TTC549 (cell line): ENCODE measurements at regions not wholly inside any gene's neighbourhood (a gene's known extent, or its start where the extent isn't known, plus 50 kb on each side); places are given as distances from the start of the nearest gene placed in this dataset.

Experiments
- FAIRE-seq: peaks from 2 replicates; lab custom pipeline; 2012; peaks lifted over from hg19 to GRCh38; lab: Jason Lieb, UNC

DNA sequence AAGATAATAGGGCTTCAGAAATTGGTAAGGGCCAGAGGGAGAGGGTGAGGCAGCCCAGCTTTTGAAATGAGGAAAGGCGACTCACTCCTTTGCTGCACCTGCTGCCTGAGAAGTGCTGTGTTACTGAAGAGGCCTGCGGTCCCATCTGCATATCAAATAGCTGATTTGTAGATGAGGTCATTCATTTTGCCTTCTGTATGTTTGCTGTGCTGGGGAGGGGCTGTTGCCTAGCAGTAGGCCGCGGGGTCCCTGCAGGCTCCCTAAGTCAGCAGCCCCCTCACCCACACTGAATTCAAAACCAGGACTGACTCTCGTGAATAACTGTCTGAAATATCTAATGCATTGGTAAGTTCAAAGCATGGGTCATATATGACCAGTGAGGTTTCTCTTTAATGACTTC, 377.2 kb downstream of the SOX11 start:
- no peak for FAIRE-seq

GRCh38 chr2:6071519-6071918, 379.3 kb downstream of the SOX11 start:
- no peak for FAIRE-seq

GRCh38 chr2:6072276-6072675, 380.1 kb downstream of the SOX11 start:
- FAIRE-seq: no peak

GRCh38 chr2:6072768-6073167, 380.6 kb downstream of the SOX11 start:
- FAIRE-seq: no peak

- FAIRE-seq: no peak
These were observed 381.3 kb downstream of the SOX11 start for GRCh38 chr2:6073191-6074088.

DNA sequence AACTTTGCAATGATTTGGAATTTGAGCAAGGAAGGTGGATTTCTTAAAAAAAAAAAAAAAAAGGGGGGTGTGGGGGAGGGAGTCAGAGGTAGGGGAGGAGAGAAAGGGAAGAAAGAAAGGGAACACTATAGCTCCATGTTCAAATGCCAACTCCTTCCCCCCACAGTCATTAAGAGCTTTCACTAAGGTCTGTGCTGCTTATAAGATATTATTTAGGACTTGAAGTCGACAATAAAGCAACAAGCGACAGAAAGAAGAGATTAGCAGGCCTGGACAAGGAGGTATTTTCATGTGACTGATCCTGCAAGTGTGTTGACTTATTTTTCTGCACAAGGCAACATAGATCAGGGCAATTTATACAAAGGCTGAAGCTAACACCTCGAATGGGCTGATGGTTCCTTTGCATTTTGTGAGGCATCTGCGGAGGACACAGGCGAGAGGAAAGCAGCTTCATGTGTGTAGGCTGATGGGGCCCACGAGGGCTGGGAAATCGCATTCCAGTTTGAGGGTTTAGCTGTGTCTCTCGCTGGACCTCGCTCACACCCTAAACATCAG, 382.0 kb downstream of the SOX11 start:
- no peak for FAIRE-seq

DNA sequence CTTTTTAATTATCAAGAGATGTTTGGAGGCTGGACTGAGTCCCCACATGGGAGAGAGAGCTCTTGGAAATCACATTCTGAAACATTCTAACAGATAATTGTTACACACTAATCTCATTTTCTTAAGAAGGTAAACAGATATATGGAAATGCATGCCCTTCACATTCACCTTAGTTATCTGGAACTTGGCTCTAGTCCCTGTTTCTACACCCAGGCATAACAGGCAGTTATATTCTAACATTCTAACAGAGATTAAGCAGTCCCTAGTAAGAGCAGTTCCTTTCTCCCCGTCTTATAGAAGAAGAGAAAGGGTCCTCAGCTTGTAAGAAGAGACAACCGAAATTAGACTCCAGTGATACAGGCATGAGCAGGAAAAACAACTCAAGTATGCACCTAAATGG, 385.4 kb downstream of the SOX11 start:
- FAIRE-seq: no peak

DNA sequence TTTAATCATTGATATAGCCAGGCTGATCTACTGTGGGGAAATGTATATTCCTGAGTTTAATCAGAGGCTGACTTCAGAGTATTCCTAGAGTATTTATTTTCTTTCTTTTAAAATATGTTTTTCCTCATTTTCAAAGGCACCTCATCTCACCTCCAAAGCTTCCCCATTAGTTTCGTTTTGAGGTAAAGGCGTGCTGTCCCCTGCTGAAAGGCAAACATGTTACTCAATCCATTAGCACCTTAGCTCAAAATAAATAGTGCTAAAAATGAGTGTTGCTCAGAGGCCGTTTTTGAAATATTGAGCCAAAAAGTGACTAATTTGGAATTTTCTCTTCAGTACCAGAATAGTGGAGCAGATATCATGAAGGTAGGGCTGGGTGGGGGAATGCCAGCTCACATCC, 386.2 kb downstream of the SOX11 start:
- FAIRE-seq: no peak

DNA sequence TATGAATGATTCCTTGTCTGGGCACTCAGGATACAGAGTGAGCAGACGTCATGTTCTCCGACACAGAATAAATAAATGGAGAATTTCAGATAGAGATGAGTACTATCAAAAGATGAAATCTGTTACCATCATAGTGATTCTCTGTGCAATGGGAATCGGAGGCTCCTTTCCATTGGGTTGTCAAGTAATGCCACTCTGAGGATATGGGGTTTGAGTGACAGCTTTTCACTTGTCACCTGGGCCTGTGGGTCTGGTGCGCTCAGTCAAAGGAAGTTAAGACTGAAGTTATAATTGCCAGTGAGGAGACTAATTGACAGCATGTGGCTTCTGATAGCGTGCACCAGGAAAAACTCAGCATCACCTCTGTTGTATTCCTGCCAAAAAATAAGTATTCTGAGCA, 387.2 kb downstream of the SOX11 start:
- FAIRE-seq: no peak

DNA sequence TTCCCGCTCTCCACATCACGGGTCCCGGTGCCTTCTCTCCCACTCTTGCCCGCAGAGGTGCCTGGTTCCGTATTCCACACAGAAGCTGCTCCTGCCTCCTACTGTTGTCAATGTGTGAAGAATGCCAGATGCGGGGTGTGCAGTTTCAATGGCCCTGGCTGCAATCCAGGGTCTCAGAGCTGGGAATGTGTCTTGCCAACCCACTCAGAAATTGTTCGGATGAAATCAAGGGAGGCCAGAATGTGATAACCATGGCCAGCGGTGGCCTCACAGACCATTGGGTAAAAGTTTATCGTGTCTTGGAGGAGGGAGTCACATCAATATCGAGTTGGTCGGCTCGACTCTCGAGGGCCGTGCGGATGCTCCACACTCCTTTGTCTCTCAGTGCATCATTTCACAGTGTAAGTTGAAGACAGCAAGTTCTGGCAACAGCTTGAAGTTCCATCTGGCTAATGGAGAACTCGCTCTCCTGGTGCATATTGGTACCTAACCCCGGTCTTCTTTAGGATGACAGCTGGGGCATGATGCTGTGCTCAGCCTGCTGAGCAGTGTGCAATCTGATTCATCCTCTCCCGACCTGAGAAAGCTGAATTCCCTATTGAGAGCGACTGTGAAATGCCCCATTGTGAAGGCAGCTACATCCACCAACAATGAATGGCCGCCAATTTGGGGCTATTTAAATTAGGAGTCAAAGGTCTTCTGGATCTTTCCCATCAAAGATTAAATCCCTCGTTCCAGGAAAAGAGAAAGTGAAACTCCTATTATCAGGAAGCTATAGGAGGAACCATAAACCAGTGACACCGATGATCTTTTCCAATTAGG, 389.0 kb downstream of the SOX11 start:
- no peak for FAIRE-seq

GRCh38 chr2:6081955-6082624, 389.9 kb downstream of the SOX11 start:
- no peak for FAIRE-seq

DNA sequence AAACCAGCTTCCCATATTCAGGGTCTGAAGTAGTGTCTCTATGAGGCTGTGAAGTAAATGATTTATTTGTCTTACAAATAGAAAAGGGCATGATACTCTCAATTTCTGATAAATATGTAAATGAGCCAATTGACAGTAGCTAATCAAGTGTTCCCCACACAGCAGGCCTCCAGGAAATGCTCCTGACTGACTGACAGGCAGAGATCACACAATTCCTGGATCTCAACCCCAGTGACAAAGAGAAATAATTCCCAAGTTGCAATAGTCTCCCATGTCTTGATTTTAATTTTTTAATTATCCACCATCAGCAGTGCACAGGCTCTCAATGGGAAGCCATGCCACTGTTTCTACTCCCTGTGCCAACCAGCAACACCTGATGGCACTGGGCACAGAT, 390.4 kb downstream of the SOX11 start:
- no peak for FAIRE-seq

GRCh38 chr2:6083136-6083535, 391.0 kb downstream of the SOX11 start:
- no peak for FAIRE-seq

DNA sequence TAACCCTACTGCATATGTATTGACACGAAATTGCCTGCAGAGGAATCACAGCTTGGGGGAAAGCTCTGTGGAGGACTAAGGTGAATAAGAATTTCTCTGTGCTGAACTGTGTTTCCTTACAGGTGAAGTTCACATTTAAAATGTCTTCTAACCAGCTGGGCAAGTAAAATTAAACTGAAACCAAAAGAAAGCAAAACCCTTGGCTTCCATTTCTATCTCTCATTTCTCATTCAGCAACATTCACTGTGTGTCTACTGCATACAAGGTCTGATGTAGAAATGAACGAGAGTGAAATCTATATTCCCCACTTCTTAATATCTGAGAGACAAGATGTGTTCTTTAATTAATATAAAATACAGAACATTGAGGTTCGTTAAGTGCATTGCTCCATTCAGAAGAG, 397.3 kb downstream of the SOX11 start:
- FAIRE-seq: no peak

DNA sequence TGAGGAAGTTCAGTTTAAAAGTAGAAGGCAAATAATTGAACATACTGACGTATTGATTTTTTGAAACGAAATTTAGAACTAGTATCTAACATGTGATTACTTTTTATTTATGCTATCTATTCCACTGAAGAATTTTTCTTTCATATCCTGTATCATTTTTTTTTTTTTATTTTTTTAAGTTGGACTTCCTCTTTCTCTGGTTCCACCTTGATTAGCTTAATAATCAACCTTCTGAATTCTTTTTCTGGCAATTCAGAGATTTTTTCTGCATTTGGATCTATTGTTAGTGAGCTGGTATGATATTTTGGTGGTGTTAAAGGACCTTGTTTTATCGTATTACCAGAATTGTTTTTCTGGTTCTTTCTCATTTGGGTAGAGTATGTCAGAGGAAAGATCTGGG, 411.2 kb downstream of the SOX11 start:
- no peak for FAIRE-seq

DNA sequence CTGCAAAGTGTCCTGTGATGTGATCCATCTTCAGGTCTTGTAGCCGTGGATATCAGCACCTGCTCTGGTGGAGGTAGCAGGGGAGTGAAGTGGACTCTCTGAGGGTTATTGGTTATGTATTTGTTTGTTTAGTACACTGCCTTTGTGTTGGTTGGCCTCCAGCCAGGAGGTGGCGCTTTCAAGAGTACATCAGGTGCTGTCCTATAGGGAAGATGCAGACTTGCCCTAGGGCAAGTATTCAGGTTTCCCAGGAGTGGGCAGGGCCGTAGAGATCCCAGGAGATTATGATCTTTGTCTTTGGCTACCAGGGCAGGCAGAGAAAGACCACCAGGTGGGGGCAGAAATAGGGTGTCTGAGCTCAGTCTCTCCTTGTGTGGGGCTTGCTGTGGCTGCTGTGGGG, 411.8 kb downstream of the SOX11 start:
- no peak for FAIRE-seq

DNA sequence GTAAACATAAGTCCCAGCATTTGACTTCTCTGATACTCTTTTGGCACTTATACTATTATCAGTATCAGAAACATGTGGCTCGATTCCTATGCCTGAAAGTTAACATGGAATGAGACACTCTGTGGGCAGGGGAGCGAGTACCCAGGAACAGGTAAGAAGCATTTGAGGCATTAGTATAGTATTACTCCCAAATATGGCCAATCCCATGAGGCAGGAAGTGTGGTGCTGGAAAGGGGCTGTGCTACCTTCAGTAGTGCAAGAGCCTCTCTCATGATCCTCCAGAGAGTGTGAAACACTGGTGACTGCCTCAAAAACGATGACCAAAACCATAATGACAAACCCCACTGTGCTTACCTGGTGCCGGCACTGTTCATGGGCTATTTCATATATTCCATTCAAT, 415.1 kb downstream of the SOX11 start:
- no peak for FAIRE-seq

DNA sequence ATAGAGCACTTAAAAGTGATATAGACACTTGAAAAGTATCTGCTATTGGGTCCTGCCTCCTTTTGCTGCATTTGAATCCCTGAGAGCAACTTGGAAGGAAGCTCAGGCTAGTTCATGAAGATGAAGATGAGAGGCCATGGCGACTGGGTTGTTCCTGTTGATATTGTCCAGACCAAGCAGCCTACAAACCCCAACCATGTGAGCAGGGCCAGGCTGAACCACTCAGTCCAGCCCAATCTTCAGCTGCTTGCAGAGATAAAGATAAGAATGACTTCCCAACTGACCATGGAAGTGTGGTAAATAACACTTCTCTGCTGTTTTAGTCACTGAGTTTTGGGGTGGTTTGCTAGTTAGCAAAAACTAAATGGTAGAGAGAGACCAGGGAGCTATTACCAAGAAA, 417.6 kb downstream of the SOX11 start:
- no peak for FAIRE-seq

DNA sequence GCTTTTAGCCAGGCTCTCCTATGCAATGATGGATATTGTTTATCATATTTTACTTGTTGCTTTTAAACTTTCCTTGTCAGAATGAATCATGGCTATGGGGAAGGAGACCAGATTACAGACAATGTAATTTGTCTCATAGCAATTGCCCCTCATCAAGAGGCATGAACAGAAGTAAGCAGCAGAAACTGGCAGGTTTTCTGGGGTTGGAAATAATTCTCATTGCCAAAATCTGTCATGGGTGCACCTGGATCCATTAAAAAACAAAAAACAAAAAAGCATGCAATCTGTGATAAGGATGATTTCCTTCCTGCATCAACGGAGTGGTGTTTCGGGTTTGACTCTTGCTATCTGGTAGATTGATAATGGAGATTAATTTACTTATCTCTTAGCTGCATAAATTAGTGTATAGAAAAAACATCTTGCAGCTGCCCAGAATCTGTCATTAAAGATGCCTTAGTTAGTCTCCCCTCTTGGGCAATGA, 419.6 kb downstream of the SOX11 start:
- FAIRE-seq: no peak

DNA sequence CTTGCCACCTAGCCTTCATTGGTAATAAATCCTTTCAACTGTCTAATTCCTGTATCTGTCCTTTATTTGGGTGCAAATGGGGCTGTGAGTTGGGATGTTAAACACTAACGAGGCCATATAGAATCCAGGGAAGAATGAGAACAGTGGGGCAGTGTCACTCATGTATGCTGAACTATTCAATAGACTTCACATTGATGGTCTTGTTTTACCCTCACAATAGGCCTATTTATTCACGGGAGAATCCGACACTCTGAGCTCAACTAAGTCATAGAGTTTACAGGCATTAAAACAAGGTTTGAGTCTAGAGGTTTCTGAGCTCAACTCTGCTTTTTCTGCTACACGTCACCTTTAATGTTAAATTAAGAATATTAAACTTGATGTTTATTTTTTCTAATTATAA, 421.6 kb downstream of the SOX11 start:
- FAIRE-seq: no peak

DNA sequence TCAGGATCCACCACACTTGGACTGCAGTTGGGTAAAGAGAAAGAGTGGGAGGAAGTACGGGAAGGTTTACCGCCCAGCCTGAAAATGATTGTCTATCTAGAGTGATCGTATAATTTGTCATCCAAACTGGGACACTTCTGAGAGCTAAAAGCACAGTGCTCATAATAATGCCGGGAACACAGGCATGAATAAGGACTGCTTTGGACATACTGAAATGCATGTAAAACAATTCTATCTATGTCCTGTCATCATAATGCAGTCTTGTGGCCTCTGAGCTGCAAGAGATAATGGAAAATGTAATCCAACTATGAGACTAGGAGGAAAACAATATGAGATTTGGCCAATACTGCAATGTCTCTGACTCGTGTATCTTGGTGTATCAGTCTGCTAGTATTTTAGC, 435.5 kb downstream of the SOX11 start:
- no peak for FAIRE-seq

DNA sequence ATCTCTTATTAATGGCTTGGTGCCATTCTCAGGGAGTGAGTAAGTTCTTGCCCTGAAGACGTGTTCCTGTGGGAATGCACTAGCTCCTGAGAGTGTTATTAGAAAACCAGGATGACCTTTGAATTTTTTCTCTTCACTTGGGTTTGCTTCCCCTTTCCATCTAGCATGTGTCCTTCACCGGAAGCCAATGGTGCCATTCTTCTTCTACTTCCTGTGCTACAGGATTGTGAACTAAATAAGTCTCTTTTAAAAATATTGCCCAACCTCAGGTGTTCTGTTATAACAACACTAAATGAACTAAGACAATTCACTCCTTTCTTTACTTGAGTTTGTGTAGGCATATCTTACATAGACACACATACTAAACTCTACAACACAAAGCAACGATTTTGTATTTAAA, 447.0 kb downstream of the SOX11 start:
- no peak for FAIRE-seq

DNA sequence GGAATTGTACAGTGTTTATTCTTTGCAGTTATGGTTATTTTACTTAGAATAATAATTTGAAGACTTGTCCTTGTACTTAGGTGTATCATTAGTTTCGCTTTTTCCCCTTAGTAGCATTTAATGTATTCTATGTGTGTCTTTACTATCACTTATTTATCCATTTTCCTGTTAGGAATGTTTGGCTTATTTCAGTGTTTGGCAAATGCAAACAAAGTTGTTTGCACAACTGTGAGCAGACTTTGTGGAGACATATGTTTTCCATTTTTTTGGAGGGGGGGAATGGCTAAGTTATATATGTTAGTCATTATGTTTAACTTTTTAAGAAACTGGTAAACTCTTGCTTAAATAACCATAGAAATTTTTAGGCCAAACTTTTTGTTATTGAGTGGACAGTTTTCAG, 447.7 kb downstream of the SOX11 start:
- FAIRE-seq: no peak
